Stimulated activated CD8-positive, alpha-beta memory T cell treated with anti-CD3 and anti-CD28 coated beads, Interleukin-7, amount 100 ng/mL, for 4 hours (primary cell): ENCODE measurements at regions not wholly inside any gene's neighbourhood (a gene's known extent, or its start where the extent isn't known, plus 50 kb on each side); places are given as distances from the start of the nearest gene placed in this dataset.
"Not testable (repeated sequence)": the region's sequence is repeated elsewhere in the genome, so short reads cannot be mapped to it uniquely, and the experiment has no call there.

ENCODE experiments used
- DNase-seq, 2 donors: peaks; one replicate each; pipeline ENCODE4 v3.0.0-alpha.2; 2020; ENCODE audit warnings: low read depth in 2 of 2

- DNase-seq: not testable (repeated sequence)
Observed at GRCh38 chr4:9110700-9111099, 59.5 kb upstream of the FAM90A26 start.

GRCh38 chr4:9103148-9103524, 67.1 kb upstream of the FAM90A26 start:
- not testable (repeated sequence) for DNase-seq

- not testable (repeated sequence) for DNase-seq
Observed at GRCh38 chr4:9102471-9103147, 67.6 kb upstream of the FAM90A26 start.

GRCh38 chr4:9096330-9096729, 73.9 kb upstream of the FAM90A26 start:
- DNase-seq: not testable (repeated sequence)

- not testable (repeated sequence) for DNase-seq
Observed at GRCh38 chr4:9078796-9079195, 91.4 kb upstream of the FAM90A26 start.

- not testable (repeated sequence) for DNase-seq
Observed at GRCh38 chr4:9076974-9077373, 93.2 kb upstream of the FAM90A26 start.

- not testable (repeated sequence) for DNase-seq
Observed at GRCh38 chr4:9076486-9076885, 93.7 kb upstream of the FAM90A26 start.

- DNase-seq: not testable (repeated sequence)
Observed at GRCh38 chr4:9073371-9073770, 96.8 kb upstream of the FAM90A26 start.

- not testable (repeated sequence) for DNase-seq
Observed at GRCh38 chr4:9072521-9073220, 97.5 kb upstream of the FAM90A26 start.

- not testable (repeated sequence) for DNase-seq
Observed at GRCh38 chr4:9067923-9068322, 102.3 kb upstream of the FAM90A26 start.

- DNase-seq: not testable (repeated sequence)
Observed at GRCh38 chr4:9063612-9064011, 106.6 kb upstream of the FAM90A26 start.

- DNase-seq: not testable (repeated sequence)
Observed at GRCh38 chr4:9024866-9025265, 145.3 kb upstream of the FAM90A26 start.

- not testable (repeated sequence) for DNase-seq
Observed at GRCh38 chr4:9009792-9010191, 138.2 kb upstream of the HMX1 start.

GRCh38 chr4:9008407-9008806, 136.8 kb upstream of the HMX1 start:
- DNase-seq: not testable (repeated sequence)

- DNase-seq: not testable (repeated sequence)
Observed at GRCh38 chr4:9001153-9001552, 129.5 kb upstream of the HMX1 start.

GRCh38 chr4:9000505-9001001, 128.9 kb upstream of the HMX1 start:
- DNase-seq: peak in 1 of 2 donors; percentile 10

GRCh38 chr4:8992981-8993380, 121.3 kb upstream of the HMX1 start:
- DNase-seq: not testable (repeated sequence)

- not testable (repeated sequence) for DNase-seq
Observed at GRCh38 chr4:8991449-8991848, 119.8 kb upstream of the HMX1 start.

GRCh38 chr4:8990341-8990740, 118.7 kb upstream of the HMX1 start:
- DNase-seq: not testable (repeated sequence)

GRCh38 chr4:8985786-8986185, 114.1 kb upstream of the HMX1 start:
- DNase-seq: not testable (repeated sequence)

GRCh38 chr4:8984641-8985040, 113.0 kb upstream of the HMX1 start:
- not testable (repeated sequence) for DNase-seq

- not testable (repeated sequence) for DNase-seq
Observed at GRCh38 chr4:8983921-8984320, 112.3 kb upstream of the HMX1 start.
